Vagina (tissue), 2 donors: ENCODE measurements at regions not wholly inside any gene's neighbourhood (a gene's known extent, or its start where the extent isn't known, plus 50 kb on each side); places are given as distances from the start of the nearest gene placed in this dataset.

ENCODE experiments used
- DNase-seq, 2 donors: peaks; one replicate each; pipeline ENCODE4 v3.0.0-alpha.2; 2017; ENCODE audit errors: extremely low spot score in 2 of 2
- H3K27ac ChIP-seq: fragments of 200-600 bp; sonication (generic); one replicate; pipeline ENCODE4 v1.5.1; 2019
- H3K27me3 ChIP-seq: fragments of 200-600 bp; sonication (generic); one replicate; pipeline ENCODE4 v1.5.1; 2019
- H3K36me3 ChIP-seq, 2 donors: fragments of 200-600 bp; sonication (generic); one replicate each; pipeline ENCODE4 v1.5.1; 2017 to 2019
- H3K4me1 ChIP-seq: fragments of 200-600 bp; sonication (generic); one replicate; pipeline ENCODE4 v1.5.1; 2019
- H3K4me3 ChIP-seq, 2 donors: fragments of 200-600 bp; sonication (generic); 1 replicate in 1 of 2; 2 replicates in 1 of 2; pipeline ENCODE4 v1.5.1; 2016 to 2019
- H3K9me3 ChIP-seq: fragments of 200-600 bp; sonication (generic); one replicate; pipeline ENCODE4 v1.5.1; 2019
- POLR2A ChIP-seq, 2 donors: fragments of 450-650 bp; IDR thresholded peaks; one replicate each; pipeline ENCODE4 v1.6.1; 2017; ENCODE audit warnings: antibody characterized with exemption in 2 of 2, mild to moderate bottlenecking in 2 of 2, moderate library complexity in 2 of 2
- POLR2AphosphoS5 ChIP-seq, 2 donors: sonication (generic); formaldehyde crosslinking; IDR thresholded peaks; one replicate each; pipeline ENCODE4 v1.9.0; 2017; ENCODE audit warnings: antibody characterized with exemption in 2 of 2, mild to moderate bottlenecking in 2 of 2, low read depth in 1 of 2; ENCODE audit not compliant: insufficient read depth in 1 of 2
- intact Hi-C: fragments of 100-400 bp; cut with DNase I; formaldehyde crosslinking; loops from one replicate; pipeline ENCODE4 v1.15.1; 2023
- TF ChIP-seq, protein P1 (sequence below), 3 experiments: fragments of 450-650 bp in 2 of 3; fragments of 200-600 bp in 1 of 3; sonication (generic) in 1 of 3; IDR thresholded peaks; one replicate each; pipeline ENCODE4 v1.5.1; 2017 to 2019; ENCODE audit warnings: antibody characterized with exemption in 3 of 3, mild to moderate bottlenecking in 2 of 3, moderate library complexity in 2 of 3

DNA sequence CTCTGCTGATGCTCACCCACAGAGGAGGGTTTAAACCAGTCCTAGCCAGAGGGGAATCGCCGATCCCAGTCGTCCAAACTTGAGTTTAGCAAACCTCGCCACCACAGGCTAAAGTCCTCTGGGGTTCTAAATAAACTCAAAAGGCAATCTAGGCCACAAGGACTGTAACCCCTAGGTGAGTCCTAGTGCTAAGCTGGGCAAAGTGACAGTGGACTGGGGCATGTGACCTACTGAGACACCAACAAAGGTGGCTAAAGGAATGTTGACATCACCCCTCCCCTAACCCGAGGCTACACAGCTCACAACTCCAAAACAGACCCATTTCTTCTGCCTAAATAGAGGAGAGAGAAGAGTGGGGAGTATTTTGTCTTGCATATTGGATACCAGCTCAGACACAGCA, 142.8 kb upstream of the PRDX4 start:
- Histone ChIP-seq H3K4me3 (no peak overlapping the region), H3K27ac (no peak overlapping the region), H3K27me3 (no peaks in the 10 kb centered on the region), H3K36me3 (no peaks in the 10 kb centered on the region), H3K9me3 (no peaks in the 10 kb centered on the region), H3K4me1 (no peaks in the 10 kb centered on the region)
- TF ChIP-seq, protein P1, sequence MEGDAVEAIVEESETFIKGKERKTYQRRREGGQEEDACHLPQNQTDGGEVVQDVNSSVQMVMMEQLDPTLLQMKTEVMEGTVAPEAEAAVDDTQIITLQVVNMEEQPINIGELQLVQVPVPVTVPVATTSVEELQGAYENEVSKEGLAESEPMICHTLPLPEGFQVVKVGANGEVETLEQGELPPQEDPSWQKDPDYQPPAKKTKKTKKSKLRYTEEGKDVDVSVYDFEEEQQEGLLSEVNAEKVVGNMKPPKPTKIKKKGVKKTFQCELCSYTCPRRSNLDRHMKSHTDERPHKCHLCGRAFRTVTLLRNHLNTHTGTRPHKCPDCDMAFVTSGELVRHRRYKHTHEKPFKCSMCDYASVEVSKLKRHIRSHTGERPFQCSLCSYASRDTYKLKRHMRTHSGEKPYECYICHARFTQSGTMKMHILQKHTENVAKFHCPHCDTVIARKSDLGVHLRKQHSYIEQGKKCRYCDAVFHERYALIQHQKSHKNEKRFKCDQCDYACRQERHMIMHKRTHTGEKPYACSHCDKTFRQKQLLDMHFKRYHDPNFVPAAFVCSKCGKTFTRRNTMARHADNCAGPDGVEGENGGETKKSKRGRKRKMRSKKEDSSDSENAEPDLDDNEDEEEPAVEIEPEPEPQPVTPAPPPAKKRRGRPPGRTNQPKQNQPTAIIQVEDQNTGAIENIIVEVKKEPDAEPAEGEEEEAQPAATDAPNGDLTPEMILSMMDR (IDR thresholded peaks at IDR 0.05) = no peak
- TF ChIP-seq POLR2AphosphoS5 (IDR thresholded peaks at IDR 0.05; ENCODE audit: insufficient read depth in 1 of 2, low read depth in 1 of 2) (no peak), POLR2A (IDR thresholded peaks at IDR 0.05) (no peak)
- DNase-seq = no peak
- intact Hi-C loops = no loop called here

DNA sequence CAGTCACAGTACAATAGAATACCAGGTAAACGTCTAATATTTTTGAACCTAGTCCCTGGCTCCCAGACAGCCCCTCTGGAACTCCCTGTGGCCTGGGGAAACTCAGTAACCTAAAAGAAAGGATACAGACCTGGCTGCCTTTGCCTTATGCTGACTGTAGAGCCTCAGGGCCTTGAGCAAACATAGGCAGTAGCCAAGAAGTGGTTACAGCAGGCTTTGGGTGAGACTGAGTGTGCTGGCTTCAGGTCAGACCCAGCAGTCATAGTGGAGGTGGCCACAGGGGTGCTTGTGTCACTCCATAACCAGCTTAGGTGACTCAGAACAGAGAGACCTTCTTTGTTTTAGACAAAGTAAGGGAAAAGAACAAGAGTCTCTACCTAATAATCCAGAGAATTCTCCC, 141.8 kb upstream of the PRDX4 start:
- no peak for TF ChIP-seq POLR2A (IDR thresholded peaks at IDR 0.05)
- TF ChIP-seq POLR2AphosphoS5 (IDR thresholded peaks at IDR 0.05; ENCODE audit: insufficient read depth in 1 of 2, low read depth in 1 of 2) = no peak
- TF ChIP-seq, protein P1 (IDR thresholded peaks at IDR 0.05) = no peak
- H3K9me3 ChIP-seq = no peaks in the 10 kb centered on the region
- no peaks in the 10 kb centered on the region for H3K27me3 ChIP-seq
- intact Hi-C loops = no loop called here
- no peaks in the 10 kb centered on the region for H3K4me1 ChIP-seq
- H3K27ac ChIP-seq = no peak overlapping the region
- H3K36me3 ChIP-seq = no peaks in the 10 kb centered on the region
- H3K4me3 ChIP-seq = no peak overlapping the region
- DNase-seq = no peak

DNA sequence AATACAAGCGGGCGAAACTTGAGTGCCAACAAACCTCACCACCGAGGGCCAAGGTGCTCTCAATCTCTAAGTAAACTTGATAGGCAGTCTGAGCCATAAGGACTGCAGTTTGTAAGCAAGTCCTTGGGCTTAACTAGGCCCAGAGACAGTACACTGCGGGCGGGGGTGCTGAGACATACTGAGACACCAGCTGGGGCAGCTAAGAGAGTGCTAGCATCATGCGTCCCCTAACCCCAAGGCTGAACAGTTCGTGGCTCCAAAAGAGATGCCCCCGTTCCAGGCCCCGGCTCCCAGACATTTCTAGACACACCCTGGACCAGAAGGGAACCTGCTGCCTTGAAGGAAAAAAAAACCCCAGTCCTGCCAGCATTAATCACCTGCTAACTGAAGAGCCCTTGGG, 126.8 kb upstream of the PRDX4 start:
- no peak for DNase-seq
- Histone ChIP-seq H3K27ac (no peak overlapping the region), H3K4me3 (no peak overlapping the region), H3K9me3 (no peaks in the 10 kb centered on the region), H3K36me3 (no peaks in the 10 kb centered on the region), H3K4me1 (no peaks in the 10 kb centered on the region), H3K27me3 (no peaks in the 10 kb centered on the region)
- TF ChIP-seq, protein P1 (IDR thresholded peaks at IDR 0.05) = no peak
- no peak for TF ChIP-seq POLR2AphosphoS5 (IDR thresholded peaks at IDR 0.05; ENCODE audit: insufficient read depth in 1 of 2, low read depth in 1 of 2)
- no peak for TF ChIP-seq POLR2A (IDR thresholded peaks at IDR 0.05)
- intact Hi-C loops = no loop called here

DNA sequence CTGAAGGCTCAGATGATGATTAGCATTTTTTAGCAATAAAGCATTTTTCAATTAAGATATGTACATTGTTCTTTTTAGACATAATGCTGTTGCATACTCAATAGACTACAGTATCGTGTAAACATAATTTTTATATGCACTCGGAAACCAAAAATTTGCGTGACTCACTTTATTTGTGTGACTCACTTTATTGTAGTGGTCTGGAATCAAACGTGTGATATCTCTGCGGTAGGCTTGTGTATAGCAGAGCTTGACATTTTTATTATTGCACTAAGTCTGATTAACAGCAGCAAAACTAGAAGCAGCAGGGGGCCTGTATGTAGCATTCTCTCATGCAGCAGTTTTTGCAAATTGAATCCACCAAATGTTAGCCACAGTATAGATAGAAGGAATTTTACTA, 119.1 kb upstream of the PRDX4 start:
- Histone ChIP-seq H3K4me3 (no peak overlapping the region), H3K9me3 (no peaks in the 10 kb centered on the region), H3K36me3 (no peaks in the 10 kb centered on the region), H3K27ac (no peak overlapping the region), H3K27me3 (no peaks in the 10 kb centered on the region), H3K4me1 (no peaks in the 10 kb centered on the region)
- no peak for TF ChIP-seq POLR2A (IDR thresholded peaks at IDR 0.05)
- TF ChIP-seq, protein P1 (IDR thresholded peaks at IDR 0.05) = no peak
- TF ChIP-seq POLR2AphosphoS5 (IDR thresholded peaks at IDR 0.05; ENCODE audit: insufficient read depth in 1 of 2, low read depth in 1 of 2) = no peak
- intact Hi-C loops = no loop called here
- DNase-seq = no peak

DNA sequence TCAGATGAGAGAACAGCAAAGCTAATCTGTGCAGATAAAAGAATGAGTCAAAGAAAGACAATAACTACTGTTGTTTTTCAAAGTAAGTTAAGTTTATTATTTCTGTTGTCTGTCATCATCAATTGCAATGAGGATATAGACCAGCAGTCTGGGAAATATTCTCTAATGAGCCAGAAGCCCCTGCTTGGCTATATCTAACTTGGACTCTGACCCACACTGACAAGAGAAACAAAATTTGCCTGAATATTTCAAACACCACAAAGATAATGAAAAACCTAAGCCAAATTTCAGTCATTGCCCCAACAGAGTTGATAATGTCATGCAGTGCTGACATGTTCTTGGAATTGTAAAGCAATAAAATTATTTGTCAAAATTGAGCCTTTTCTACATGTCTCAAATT, 115.0 kb upstream of the PRDX4 start:
- TF ChIP-seq POLR2AphosphoS5 (IDR thresholded peaks at IDR 0.05; ENCODE audit: insufficient read depth in 1 of 2, low read depth in 1 of 2) = no peak
- no peak for TF ChIP-seq POLR2A (IDR thresholded peaks at IDR 0.05)
- TF ChIP-seq, protein P1 (IDR thresholded peaks at IDR 0.05) = no peak
- Histone ChIP-seq H3K4me1 (no peaks in the 10 kb centered on the region), H3K9me3 (no peaks in the 10 kb centered on the region), H3K27me3 (no peaks in the 10 kb centered on the region), H3K27ac (no peak overlapping the region), H3K4me3 (no peak overlapping the region), H3K36me3 (no peaks in the 10 kb centered on the region)
- intact Hi-C loops = no loop called here
- DNase-seq = no peak
